ENCODE measurements at regions not wholly inside any gene's neighbourhood (a gene's known extent, or its start where the extent isn't known, plus 50 kb on each side); places are given as distances from the start of the nearest gene placed in this dataset.

DNA sequence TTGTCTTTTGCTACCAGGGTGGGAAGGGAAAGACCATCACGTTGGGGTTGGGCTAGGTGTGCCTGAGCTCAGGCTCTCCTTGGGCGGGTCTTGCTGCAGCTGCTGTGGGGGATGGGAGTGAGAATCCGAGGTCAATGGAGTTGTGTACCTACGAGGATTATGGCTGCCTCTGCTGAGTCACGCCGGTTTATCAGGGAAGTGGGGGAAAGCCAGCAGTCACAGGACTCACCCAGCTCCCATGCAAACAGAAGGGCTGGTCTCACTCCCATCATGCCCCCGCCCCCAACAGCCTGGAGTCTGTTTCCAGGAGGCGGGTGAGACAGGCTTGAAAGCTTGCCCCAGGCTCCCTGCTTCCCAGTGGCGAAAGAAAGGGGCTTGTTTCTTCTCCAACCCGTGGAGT is 1259.0 kb upstream of the GOT2 start:
- Histone ChIP-seq H3K4me1 (no peaks in the 10 kb centered on the region), H3K36me3 (no peaks in the 10 kb centered on the region), H3K27ac (replicated peaks in 1 of 4) (no peak overlapping the region), H3K27me3 (no peaks in the 10 kb centered on the region), H3K9me3 (peaks cover 0 to 18% (median 15%) of the 10 kb centered on the region in 4 donors), H3K4me3 (no peak overlapping the region)
- no peak for TF ChIP-seq CTCF (IDR thresholded peaks at IDR 0.05)
- TF ChIP-seq EP300 (IDR thresholded peaks at IDR 0.05), result no peak
- TF ChIP-seq POLR2A (IDR thresholded peaks at IDR 0.05; ENCODE audit: low read depth), result no peak
- TF ChIP-seq POLR2AphosphoS5 (IDR thresholded peaks at IDR 0.05), result no peak
- WGBS, result 75% methylated on average over 5 of the region's 10 CpGs
- intact Hi-C loops (cut with DNase I), result no loop called here
- no peak for DNase-seq (ENCODE audit: extremely low spot score)

- Histone ChIP-seq H3K27me3 (no peaks in the 10 kb centered on the region), H3K27ac (replicated peaks in 1 of 4) (no peak overlapping the region), H3K9me3 (peaks cover 0 to 18% (median 15%) of the 10 kb centered on the region in 4 donors), H3K4me3 (no peak overlapping the region), H3K36me3 (no peaks in the 10 kb centered on the region), H3K4me1 (no peaks in the 10 kb centered on the region)
- no peak for DNase-seq (ENCODE audit: extremely low spot score)
- intact Hi-C loops (cut with DNase I), result no loop called here
- WGBS, result 68% methylated on average over 2 of the region's 2 CpGs
- TF ChIP-seq CTCF (IDR thresholded peaks at IDR 0.05) (no peak), EP300 (IDR thresholded peaks at IDR 0.05) (no peak), POLR2AphosphoS5 (IDR thresholded peaks at IDR 0.05) (no peak), POLR2A (IDR thresholded peaks at IDR 0.05; ENCODE audit: low read depth) (no peak)
Observed at GRCh38 chr16:59991171-59991570, 1257.1 kb upstream of the GOT2 start.

DNA sequence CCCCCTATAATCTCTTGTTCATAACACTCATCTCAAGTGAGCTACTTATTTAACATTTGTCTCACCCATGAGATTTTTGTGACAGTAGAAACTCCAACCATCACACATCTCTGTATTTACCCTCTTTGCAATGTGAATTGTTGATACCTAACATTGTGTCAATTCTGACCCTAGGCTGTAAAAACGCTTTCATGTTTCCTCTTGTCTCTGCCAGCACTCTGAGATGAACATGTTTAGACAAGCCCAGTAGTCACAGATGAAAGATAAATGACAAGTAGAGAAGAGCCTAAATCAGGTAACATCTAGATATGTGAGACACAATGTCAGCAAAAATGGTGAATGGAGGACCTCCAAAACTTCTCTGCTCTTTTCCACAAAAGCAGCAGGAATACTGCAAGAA is 1254.5 kb upstream of the GOT2 start:
- H3K36me3 ChIP-seq, result no peaks in the 10 kb centered on the region
- peaks cover 0 to 21% (median 15%) of the 10 kb centered on the region in 4 donors for H3K9me3 ChIP-seq
- intact Hi-C loops (cut with DNase I), result no loop called here
- DNase-seq (ENCODE audit: extremely low spot score), result no peak
- WGBS, result 52% methylated on average over 1 of the region's 1 CpG
- no peak overlapping the region for H3K4me3 ChIP-seq
- H3K4me1 ChIP-seq, result no peaks in the 10 kb centered on the region
- no peaks in the 10 kb centered on the region for H3K27me3 ChIP-seq
- TF ChIP-seq CTCF (IDR thresholded peaks at IDR 0.05) (no peak), POLR2AphosphoS5 (IDR thresholded peaks at IDR 0.05) (no peak), POLR2A (IDR thresholded peaks at IDR 0.05; ENCODE audit: low read depth) (no peak), EP300 (IDR thresholded peaks at IDR 0.05) (no peak)
- no peak overlapping the region for H3K27ac ChIP-seq (replicated peaks in 1 of 4)

DNA sequence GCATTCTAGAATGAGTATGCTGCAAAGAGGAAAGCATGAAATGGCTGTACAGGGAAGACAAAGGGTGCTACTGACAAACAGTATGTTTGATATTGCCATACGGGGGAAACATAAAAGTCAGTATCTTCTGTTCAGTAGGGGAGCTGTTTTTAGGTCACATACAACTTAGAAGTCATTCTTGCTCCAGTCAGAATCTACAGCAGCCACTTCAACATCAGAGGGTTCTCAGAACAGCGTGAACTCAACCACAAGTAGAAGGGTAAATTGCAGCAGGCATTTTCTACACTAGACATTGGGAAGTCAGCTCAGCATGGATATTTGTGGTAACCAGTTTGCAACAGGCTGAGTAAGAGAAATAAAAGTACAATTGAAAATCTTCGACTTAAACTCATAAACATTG is 1241.8 kb upstream of the GOT2 start:
- Histone ChIP-seq H3K36me3 (no peaks in the 10 kb centered on the region), H3K4me3 (no peak overlapping the region), H3K4me1 (no peaks in the 10 kb centered on the region), H3K27me3 (no peaks in the 10 kb centered on the region), H3K9me3 (no peaks in the 10 kb centered on the region), H3K27ac (replicated peaks in 1 of 4) (no peak overlapping the region)
- WGBS, result 80% methylated on average over 3 of the region's 3 CpGs
- intact Hi-C loops (cut with DNase I), result no loop called here
- TF ChIP-seq CTCF (IDR thresholded peaks at IDR 0.05) (no peak), POLR2A (IDR thresholded peaks at IDR 0.05; ENCODE audit: low read depth) (no peak), EP300 (IDR thresholded peaks at IDR 0.05) (no peak), POLR2AphosphoS5 (IDR thresholded peaks at IDR 0.05) (no peak)
- DNase-seq (ENCODE audit: extremely low spot score), result no peak

DNA sequence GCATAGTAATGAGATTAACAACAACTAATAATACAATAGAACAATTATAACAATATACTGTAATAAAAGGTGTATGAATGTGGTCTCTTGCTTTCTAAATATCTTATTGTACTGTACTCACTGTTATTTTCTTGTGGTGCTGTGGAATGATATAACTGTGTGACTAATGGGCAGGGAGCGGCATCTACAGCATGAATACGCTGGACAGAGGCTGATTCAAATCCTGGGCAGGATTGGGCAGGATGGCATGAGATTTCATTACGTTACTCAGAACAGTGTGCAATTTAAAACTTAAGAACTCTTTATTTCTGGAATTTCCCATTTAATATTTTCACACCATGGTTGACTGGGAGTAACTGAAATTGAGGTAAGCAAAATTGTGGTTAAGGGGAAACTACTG is 1239.8 kb upstream of the GOT2 start:
- Histone ChIP-seq H3K27ac (replicated peaks in 1 of 4) (no peak overlapping the region), H3K4me1 (no peaks in the 10 kb centered on the region), H3K4me3 (no peak overlapping the region), H3K27me3 (no peaks in the 10 kb centered on the region), H3K9me3 (no peaks in the 10 kb centered on the region), H3K36me3 (no peaks in the 10 kb centered on the region)
- intact Hi-C loops (cut with DNase I), result no loop called here
- TF ChIP-seq POLR2A (IDR thresholded peaks at IDR 0.05; ENCODE audit: low read depth), result no peak
- no peak for TF ChIP-seq POLR2AphosphoS5 (IDR thresholded peaks at IDR 0.05)
- no peak for TF ChIP-seq CTCF (IDR thresholded peaks at IDR 0.05)
- no peak for TF ChIP-seq EP300 (IDR thresholded peaks at IDR 0.05)
- WGBS, result 91% methylated on average over 3 of the region's 3 CpGs
- no peak for DNase-seq (ENCODE audit: extremely low spot score)
